GM10248 (cell line): ENCODE measurements at regions not wholly inside any gene's neighbourhood (a gene's known extent, or its start where the extent isn't known, plus 50 kb on each side); places are given as distances from the start of the nearest gene placed in this dataset.
"Not testable (repeated sequence)": the region's sequence is repeated elsewhere in the genome, so short reads cannot be mapped to it uniquely, and the experiment has no call there.

ENCODE experiments used
- CTCF ChIA-PET: fragments of 300-600 bp; sonication (Branson Sonifier 250); formaldehyde crosslinking; extraction: SDS; loops from one replicate; lab custom pipeline; 2021; ENCODE audit warnings: antibody characterized with exemption; lab: Yijun Ruan, JAX
- POLR2A ChIA-PET: fragments of 350-650 bp; sonication (Branson Sonifier 250); formaldehyde crosslinking; extraction: SDS; loops from one replicate; lab custom pipeline; 2020; ENCODE audit warnings: antibody characterized with exemption; lab: Yijun Ruan, JAX
- DNase-seq: peaks from one replicate; pipeline ENCODE4 v3.0.0; 2012; ENCODE audit errors: extremely low spot score
- CTCF ChIP-seq: IDR thresholded peaks from 2 replicates; pipeline ENCODE4 v1.5.1; 2012; ENCODE audit warnings: mild to moderate bottlenecking, low read depth; ENCODE audit errors: extremely low read depth, missing control alignments, control extremely low read depth

GRCh38 chr2:107719141-107719540 lies 107.6 kb upstream of the RGPD4 start:
- DNase-seq: no peak
- CTCF ChIA-PET: no interaction called here
- POLR2A ChIA-PET: no interaction called here
- TF ChIP-seq CTCF: no peak

- no peak for TF ChIP-seq CTCF
- CTCF ChIA-PET: no interaction called here
- POLR2A ChIA-PET: no interaction called here
- no peak for DNase-seq
These were observed 106.9 kb upstream of the RGPD4 start for GRCh38 chr2:107719836-107720235.

GRCh38 chr2:107721178-107721577 lies 105.5 kb upstream of the RGPD4 start:
- CTCF ChIA-PET: no interaction called here

GRCh38 chr2:107721586-107721985 lies 105.1 kb upstream of the RGPD4 start:
- TF ChIP-seq CTCF: no peak
- DNase-seq: no peak
- ChIA-PET POLR2A (no interaction called here), CTCF (no interaction called here)

More at GRCh38 chr2:107721178-107721577, 105.5 kb upstream of the RGPD4 start:
- POLR2A ChIA-PET: no interaction called here
- TF ChIP-seq CTCF: no peak
- DNase-seq: no peak

- POLR2A ChIA-PET, DNase-seq, CTCF ChIA-PET: not testable (repeated sequence)
These were observed 100.9 kb upstream of the RGPD4 start for GRCh38 chr2:107725824-107726223.

- ChIA-PET POLR2A (no interaction called here), CTCF (interaction anchor here (1.4 kb wide), 1 partner anchor 11 kb away, joined by 3 read pairs; no protein-coding TSS in a partner anchor)
- TF ChIP-seq CTCF: no peak
- DNase-seq: no peak
These were observed 99.4 kb upstream of the RGPD4 start for GRCh38 chr2:107727318-107727717.

GRCh38 chr2:107728586-107728985 lies 98.1 kb upstream of the RGPD4 start:
- DNase-seq: no peak
- POLR2A ChIA-PET: no interaction called here
- CTCF ChIA-PET: no interaction called here
- no peak for TF ChIP-seq CTCF
